ENCODE measurements at regions not wholly inside any gene's neighbourhood (a gene's known extent, or its start where the extent isn't known, plus 50 kb on each side); places are given as distances from the start of the nearest gene placed in this dataset.

DNA sequence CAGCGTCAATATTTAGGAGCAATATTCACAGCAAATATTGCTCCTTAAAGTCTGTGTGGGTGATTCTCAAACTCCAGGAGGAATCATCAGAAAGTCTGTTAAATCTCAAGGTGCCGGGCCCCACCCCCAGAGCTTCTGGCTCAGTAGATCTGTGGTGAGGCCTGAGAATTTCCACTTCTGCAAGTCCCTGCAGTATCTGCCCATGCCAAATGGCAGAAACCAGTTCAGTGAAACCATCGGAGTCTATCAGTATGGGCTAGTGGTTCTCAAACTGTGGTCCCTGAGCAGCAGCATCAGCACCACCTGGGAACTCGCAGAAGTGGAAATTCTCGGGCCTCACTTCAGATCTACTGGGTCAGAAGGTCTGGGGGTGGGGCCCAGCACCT lies 202.9 kb downstream of the SLC4A3 start:
- TF ChIP-seq, protein P1, sequence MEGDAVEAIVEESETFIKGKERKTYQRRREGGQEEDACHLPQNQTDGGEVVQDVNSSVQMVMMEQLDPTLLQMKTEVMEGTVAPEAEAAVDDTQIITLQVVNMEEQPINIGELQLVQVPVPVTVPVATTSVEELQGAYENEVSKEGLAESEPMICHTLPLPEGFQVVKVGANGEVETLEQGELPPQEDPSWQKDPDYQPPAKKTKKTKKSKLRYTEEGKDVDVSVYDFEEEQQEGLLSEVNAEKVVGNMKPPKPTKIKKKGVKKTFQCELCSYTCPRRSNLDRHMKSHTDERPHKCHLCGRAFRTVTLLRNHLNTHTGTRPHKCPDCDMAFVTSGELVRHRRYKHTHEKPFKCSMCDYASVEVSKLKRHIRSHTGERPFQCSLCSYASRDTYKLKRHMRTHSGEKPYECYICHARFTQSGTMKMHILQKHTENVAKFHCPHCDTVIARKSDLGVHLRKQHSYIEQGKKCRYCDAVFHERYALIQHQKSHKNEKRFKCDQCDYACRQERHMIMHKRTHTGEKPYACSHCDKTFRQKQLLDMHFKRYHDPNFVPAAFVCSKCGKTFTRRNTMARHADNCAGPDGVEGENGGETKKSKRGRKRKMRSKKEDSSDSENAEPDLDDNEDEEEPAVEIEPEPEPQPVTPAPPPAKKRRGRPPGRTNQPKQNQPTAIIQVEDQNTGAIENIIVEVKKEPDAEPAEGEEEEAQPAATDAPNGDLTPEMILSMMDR (IDR thresholded peaks at IDR 0.05; ENCODE audit: extremely low read depth, low read depth, low read length): no peak
- Histone ChIP-seq H3K27me3 (ENCODE audit: insufficient read depth, low read length) (no peaks in the 10 kb centered on the region), H3K4me1 (ENCODE audit: insufficient read depth, low read length) (no peaks in the 10 kb centered on the region), H3K27ac (ENCODE audit: low read depth, low read length) (no peak overlapping the region), H3K9me3 (ENCODE audit: low read depth, low read length) (no peaks in the 10 kb centered on the region), H3K4me3 (ENCODE audit: insufficient read depth, low read length) (no peak overlapping the region), H2AFZ (ENCODE audit: low read length) (no peak overlapping the region), H3K79me2 (ENCODE audit: insufficient read depth, low read length) (no peaks in the 10 kb centered on the region), H3K4me2 (ENCODE audit: insufficient read depth, low read length) (no peak overlapping the region), H3K36me3 (ENCODE audit: insufficient read depth, low read length) (no peaks in the 10 kb centered on the region), H4K20me1 (ENCODE audit: insufficient read depth, low read length) (no peaks in the 10 kb centered on the region)
- DNase-seq (ENCODE audit: insufficient read length, low spot score, missing footprints): no peak

DNA sequence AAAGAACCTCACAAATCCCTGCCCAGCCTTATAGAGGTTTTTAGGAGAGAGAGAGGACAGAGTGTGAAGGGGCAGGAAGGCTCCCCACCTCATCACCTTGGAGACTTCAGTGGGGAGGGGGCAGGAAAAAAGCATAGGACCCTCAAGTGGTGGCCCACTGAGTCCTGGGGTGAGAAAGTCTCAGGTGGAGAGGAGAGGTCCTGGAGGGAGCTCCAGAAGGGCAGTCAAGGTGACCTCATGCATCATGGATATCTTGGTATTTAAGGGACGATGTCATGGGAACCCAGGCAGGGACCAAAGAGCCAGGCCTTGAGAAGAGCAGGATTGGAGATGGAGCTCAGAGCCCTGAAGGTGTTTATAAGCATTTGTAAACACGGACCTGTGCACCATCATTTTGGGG lies 204.5 kb downstream of the SLC4A3 start:
- H2AFZ ChIP-seq (ENCODE audit: low read length): no peak overlapping the region
- H3K36me3 ChIP-seq (ENCODE audit: insufficient read depth, low read length): no peaks in the 10 kb centered on the region
- H3K4me1 ChIP-seq (ENCODE audit: insufficient read depth, low read length): no peaks in the 10 kb centered on the region
- DNase-seq (ENCODE audit: insufficient read length, low spot score, missing footprints): no peak
- H4K20me1 ChIP-seq (ENCODE audit: insufficient read depth, low read length): no peaks in the 10 kb centered on the region
- H3K4me3 ChIP-seq (ENCODE audit: insufficient read depth, low read length): no peak overlapping the region
- H3K79me2 ChIP-seq (ENCODE audit: insufficient read depth, low read length): no peaks in the 10 kb centered on the region
- TF ChIP-seq, protein P1 (IDR thresholded peaks at IDR 0.05; ENCODE audit: extremely low read depth, low read depth, low read length): no peak
- no peaks in the 10 kb centered on the region for H3K27me3 ChIP-seq (ENCODE audit: insufficient read depth, low read length)
- no peaks in the 10 kb centered on the region for H3K9me3 ChIP-seq (ENCODE audit: low read depth, low read length)
- no peak overlapping the region for H3K27ac ChIP-seq (ENCODE audit: low read depth, low read length)
- H3K4me2 ChIP-seq (ENCODE audit: insufficient read depth, low read length): no peak overlapping the region

DNA sequence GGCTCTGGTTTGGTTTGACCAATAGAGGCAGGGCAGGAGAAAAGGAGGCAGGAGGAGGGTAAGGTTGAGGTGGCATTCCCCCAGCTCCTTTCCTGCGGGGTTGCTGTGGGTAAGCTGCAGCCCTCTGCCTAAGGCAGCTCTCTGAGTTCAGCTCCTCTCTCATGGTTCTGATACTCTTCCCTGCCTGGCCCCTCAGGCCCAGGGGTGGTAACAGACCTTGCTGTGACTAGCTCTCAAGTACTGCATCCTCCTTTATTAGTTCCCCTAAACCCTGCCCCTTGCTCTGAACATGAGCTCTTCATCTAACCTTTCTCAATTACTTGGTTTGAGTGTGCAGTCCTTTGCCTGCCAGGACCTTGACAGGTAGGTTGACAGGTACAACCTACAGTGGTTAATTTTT lies 205.5 kb downstream of the SLC4A3 start:
- no peak overlapping the region for H2AFZ ChIP-seq (ENCODE audit: low read length)

DNA sequence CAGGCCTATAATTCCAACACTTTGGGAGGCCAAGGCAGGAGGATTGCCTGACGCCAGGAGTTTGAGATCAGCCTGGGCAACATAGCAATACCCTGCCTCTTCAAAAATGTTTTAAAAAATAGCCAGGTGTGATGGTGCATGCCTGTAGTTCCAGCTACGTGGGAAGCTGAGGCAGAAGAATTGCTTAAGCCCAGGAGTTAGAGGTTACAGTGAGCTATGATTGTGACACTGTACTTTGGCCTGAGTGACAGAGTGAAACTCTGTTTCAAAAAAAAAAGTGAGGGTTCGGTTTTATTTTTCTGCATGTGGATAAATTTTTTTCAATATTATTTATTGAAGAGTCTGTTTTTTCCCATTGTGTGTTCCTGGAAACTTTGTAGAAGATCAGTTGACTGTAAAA lies 208.1 kb downstream of the SLC4A3 start:
- Histone ChIP-seq H3K4me3 (ENCODE audit: insufficient read depth, low read length) (no peak overlapping the region), H3K27me3 (ENCODE audit: insufficient read depth, low read length) (no peaks in the 10 kb centered on the region), H3K4me1 (ENCODE audit: insufficient read depth, low read length) (no peaks in the 10 kb centered on the region)

More for the DNA sequence above, 205.5 kb downstream of the SLC4A3 start:
- TF ChIP-seq, protein P1 (IDR thresholded peaks at IDR 0.05; ENCODE audit: extremely low read depth, low read depth, low read length): no peak
- no peak for DNase-seq (ENCODE audit: insufficient read length, low spot score, missing footprints)
- no peak overlapping the region for H3K4me2 ChIP-seq (ENCODE audit: insufficient read depth, low read length)
- no peaks in the 10 kb centered on the region for H3K9me3 ChIP-seq (ENCODE audit: low read depth, low read length)
- no peaks in the 10 kb centered on the region for H4K20me1 ChIP-seq (ENCODE audit: insufficient read depth, low read length)
- no peaks in the 10 kb centered on the region for H3K4me1 ChIP-seq (ENCODE audit: insufficient read depth, low read length)
- no peak overlapping the region for H3K27ac ChIP-seq (ENCODE audit: low read depth, low read length)
- no peaks in the 10 kb centered on the region for H3K36me3 ChIP-seq (ENCODE audit: insufficient read depth, low read length)
- H3K79me2 ChIP-seq (ENCODE audit: insufficient read depth, low read length): no peaks in the 10 kb centered on the region
- no peak overlapping the region for H3K4me3 ChIP-seq (ENCODE audit: insufficient read depth, low read length)
- no peaks in the 10 kb centered on the region for H3K27me3 ChIP-seq (ENCODE audit: insufficient read depth, low read length)

More for the DNA sequence above, 208.1 kb downstream of the SLC4A3 start:
- H2AFZ ChIP-seq (ENCODE audit: low read length): no peak overlapping the region
- H4K20me1 ChIP-seq (ENCODE audit: insufficient read depth, low read length): no peaks in the 10 kb centered on the region
- H3K27ac ChIP-seq (ENCODE audit: low read depth, low read length): no peak overlapping the region
- no peaks in the 10 kb centered on the region for H3K36me3 ChIP-seq (ENCODE audit: insufficient read depth, low read length)
- no peak overlapping the region for H3K4me2 ChIP-seq (ENCODE audit: insufficient read depth, low read length)
- TF ChIP-seq, protein P1 (IDR thresholded peaks at IDR 0.05; ENCODE audit: extremely low read depth, low read depth, low read length): no peak
- H3K79me2 ChIP-seq (ENCODE audit: insufficient read depth, low read length): no peaks in the 10 kb centered on the region
- no peak for DNase-seq (ENCODE audit: insufficient read length, low spot score, missing footprints)
- no peaks in the 10 kb centered on the region for H3K9me3 ChIP-seq (ENCODE audit: low read depth, low read length)
